Nephron (organoid): ENCODE measurements at regions not wholly inside any gene's neighbourhood (a gene's known extent, or its start where the extent isn't known, plus 50 kb on each side); places are given as distances from the start of the nearest gene placed in this dataset.

ENCODE experiments used
- H3K27ac Mint-ChIP-seq, 3 experiments: 2 replicates each; pipeline ENCODE4 v1.8.0; 2020; ENCODE audit warnings: mixed read lengths in 3 of 3, mild to moderate bottlenecking in 2 of 3, moderate library complexity in 1 of 3
- H3K27me3 Mint-ChIP-seq: 2 replicates; pipeline ENCODE4 v1.8.0; 2021; ENCODE audit warnings: low read depth, mild to moderate bottlenecking, moderate library complexity, mixed read lengths
- H3K36me3 Mint-ChIP-seq: 2 replicates; pipeline ENCODE4 v1.8.0; 2020; ENCODE audit warnings: low read depth, mixed read lengths
- H3K4me1 Mint-ChIP-seq: 2 replicates; pipeline ENCODE4 v1.8.0; 2020; ENCODE audit warnings: mixed read lengths
- H3K4me3 Mint-ChIP-seq, 3 experiments: 2 replicates each; pipeline ENCODE4 v1.8.0; 2020; ENCODE audit warnings: mild to moderate bottlenecking in 3 of 3, mixed read lengths in 3 of 3, moderate library complexity in 2 of 3
- H3K9me3 Mint-ChIP-seq: 2 replicates; pipeline ENCODE4 v1.8.0; 2020; ENCODE audit warnings: mixed read lengths
- TF ChIP-seq, protein P1 (sequence below), 3 experiments: fragments of 200-600 bp; sonication (generic); IDR thresholded peaks; one replicate each; pipeline ENCODE4 v1.5.0; 2021; ENCODE audit warnings: antibody characterized with exemption in 3 of 3; ENCODE audit not compliant: unreplicated experiment in 3 of 3

DNA sequence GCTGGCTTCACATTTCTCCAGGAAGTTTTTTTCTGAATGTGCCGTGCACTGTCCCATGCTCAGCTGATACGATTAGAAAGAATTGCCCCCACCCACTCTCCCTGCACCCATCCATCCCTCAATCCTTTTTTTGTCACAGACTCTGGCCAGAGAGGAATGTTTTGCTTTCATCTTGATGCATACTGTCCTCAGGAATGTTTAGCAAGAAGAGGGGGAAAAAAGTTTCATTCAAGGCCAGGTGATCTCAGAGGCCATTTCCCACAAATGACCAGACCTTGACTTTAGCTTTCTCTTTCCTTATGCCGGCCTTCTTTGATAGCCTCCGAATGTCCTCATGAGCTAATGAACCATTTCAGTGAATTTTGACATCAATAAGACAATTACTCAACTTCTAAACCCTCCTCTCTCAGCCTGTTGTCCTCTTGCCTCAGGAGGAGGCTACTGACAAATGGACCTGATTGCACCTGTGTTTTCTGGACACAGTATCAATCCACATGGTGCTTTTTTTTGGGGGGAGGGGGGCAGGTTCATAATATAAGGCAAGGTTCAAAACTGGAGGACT, 105.0 kb upstream of the KLF6 start:
- TF ChIP-seq, protein P1, sequence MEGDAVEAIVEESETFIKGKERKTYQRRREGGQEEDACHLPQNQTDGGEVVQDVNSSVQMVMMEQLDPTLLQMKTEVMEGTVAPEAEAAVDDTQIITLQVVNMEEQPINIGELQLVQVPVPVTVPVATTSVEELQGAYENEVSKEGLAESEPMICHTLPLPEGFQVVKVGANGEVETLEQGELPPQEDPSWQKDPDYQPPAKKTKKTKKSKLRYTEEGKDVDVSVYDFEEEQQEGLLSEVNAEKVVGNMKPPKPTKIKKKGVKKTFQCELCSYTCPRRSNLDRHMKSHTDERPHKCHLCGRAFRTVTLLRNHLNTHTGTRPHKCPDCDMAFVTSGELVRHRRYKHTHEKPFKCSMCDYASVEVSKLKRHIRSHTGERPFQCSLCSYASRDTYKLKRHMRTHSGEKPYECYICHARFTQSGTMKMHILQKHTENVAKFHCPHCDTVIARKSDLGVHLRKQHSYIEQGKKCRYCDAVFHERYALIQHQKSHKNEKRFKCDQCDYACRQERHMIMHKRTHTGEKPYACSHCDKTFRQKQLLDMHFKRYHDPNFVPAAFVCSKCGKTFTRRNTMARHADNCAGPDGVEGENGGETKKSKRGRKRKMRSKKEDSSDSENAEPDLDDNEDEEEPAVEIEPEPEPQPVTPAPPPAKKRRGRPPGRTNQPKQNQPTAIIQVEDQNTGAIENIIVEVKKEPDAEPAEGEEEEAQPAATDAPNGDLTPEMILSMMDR (IDR thresholded peaks at IDR 0.05; ENCODE audit: unreplicated experiment in 3 of 3): no peak
- Mint-ChIP-seq H3K4me3 (no peak overlapping the region), H3K27ac (peak overlapping the region; percentile 18 to 82 (median 32))

DNA sequence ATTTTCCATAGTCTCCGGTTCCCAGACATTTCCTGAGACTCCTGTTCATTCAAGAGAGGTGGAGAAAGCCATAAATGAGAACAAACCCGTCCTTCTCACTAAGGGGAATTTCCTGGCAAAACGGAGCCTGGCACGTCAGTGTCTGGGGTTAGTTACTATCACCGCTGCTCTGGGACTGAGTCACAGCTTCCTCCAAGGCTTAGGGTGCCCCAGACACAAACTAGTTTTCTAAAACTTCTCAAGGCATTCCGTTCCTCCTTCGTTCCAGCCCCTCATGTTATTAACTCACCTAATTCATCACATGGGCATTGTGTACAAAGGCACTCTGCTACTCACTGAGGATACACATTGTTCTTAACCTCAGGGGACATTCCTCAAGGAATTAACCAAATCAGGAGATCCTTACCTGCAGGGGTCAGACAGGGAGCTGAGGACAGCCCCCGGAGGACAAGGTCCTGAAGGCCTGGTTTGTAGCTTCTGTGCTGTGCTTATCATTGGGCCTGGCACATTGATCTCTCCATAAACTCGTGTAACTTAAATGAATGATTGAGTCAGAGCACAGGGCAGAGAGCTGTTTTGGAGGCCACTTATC, 103.0 kb upstream of the KLF6 start:
- Mint-ChIP-seq H3K9me3 (no peaks in the 10 kb centered on the region), H3K4me1 (peaks cover 41% of the 10 kb centered on the region), H3K4me3 (no peak overlapping the region), H3K27me3 (peaks cover 5% of the 10 kb centered on the region), H3K27ac (peak overlapping the region; percentile 62 to 95 (median 77)), H3K36me3 (no peaks in the 10 kb centered on the region)
- TF ChIP-seq, protein P1 (IDR thresholded peaks at IDR 0.05; ENCODE audit: unreplicated experiment in 3 of 3): no peak

More for the DNA sequence above, 105.0 kb upstream of the KLF6 start:
- H3K27me3 Mint-ChIP-seq: peaks cover 4% of the 10 kb centered on the region
- peaks cover 38% of the 10 kb centered on the region for H3K4me1 Mint-ChIP-seq
- no peaks in the 10 kb centered on the region for H3K36me3 Mint-ChIP-seq
- no peaks in the 10 kb centered on the region for H3K9me3 Mint-ChIP-seq

DNA sequence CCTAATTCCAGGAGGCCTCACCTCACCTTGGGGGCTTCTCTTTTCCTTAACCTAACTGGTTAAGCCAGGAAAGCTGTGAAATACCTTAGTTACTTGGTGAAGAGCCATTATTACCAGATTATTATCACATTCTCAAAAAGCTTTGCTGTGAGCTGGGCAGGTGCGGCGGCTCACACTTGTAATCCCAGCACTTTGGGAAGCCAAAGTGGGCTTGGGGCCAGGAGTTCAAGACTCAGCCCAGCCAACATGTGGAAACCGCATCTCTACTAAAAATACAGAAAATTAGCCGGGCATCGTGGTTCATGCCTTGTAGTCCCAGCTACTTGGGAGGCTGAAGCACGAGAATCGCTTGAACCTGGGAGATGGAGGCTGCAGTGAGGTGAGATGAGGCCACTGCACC, 102.4 kb upstream of the KLF6 start:
- no peaks in the 10 kb centered on the region for H3K36me3 Mint-ChIP-seq
- TF ChIP-seq, protein P1 (IDR thresholded peaks at IDR 0.05; ENCODE audit: unreplicated experiment in 3 of 3): no peak
- peaks cover 8% of the 10 kb centered on the region for H3K27me3 Mint-ChIP-seq
- peak overlapping the region; percentile 87 to 95 (median 95) for H3K27ac Mint-ChIP-seq
- H3K9me3 Mint-ChIP-seq: no peaks in the 10 kb centered on the region
- peaks cover 38% of the 10 kb centered on the region for H3K4me1 Mint-ChIP-seq
- no peak overlapping the region for H3K4me3 Mint-ChIP-seq

DNA sequence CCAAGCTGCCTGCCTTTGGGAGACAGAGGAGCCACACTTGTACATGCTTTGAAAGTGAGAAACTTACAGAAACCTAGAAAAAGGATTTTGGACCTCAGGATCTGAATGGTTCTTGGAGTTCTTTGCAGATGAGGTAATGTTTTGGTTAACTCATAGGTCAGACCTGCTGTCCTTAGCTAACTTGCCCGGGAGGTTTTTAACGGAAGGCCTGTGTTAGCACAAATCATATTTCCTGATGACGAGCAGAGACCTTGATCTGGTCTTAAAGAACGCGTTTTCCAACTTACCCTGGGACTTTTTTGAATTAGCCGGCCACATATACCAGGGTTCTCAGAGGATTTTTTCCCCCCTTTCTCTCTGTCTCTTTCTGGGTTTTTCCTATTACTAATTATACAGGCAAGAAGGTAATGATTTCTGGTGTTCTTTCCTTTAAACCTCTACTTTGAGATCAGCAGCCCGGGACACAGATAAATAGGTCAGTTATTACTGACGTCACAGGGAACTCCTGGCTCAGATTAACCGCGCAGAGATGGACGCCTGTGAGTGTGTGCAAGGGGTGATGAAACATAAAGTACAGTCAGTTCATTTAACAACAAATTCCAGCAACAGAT, 101.7 kb upstream of the KLF6 start:
- H3K27ac Mint-ChIP-seq: peak overlapping the region; percentile 87 to 95 (median 95)
- H3K4me3 Mint-ChIP-seq: peak overlapping the region in 2 of 3 experiments; percentile 25 to 26
- H3K4me1 Mint-ChIP-seq: peaks cover 38% of the 10 kb centered on the region
- H3K36me3 Mint-ChIP-seq: no peaks in the 10 kb centered on the region
- H3K27me3 Mint-ChIP-seq: peaks cover 8% of the 10 kb centered on the region
- peaks cover 5% of the 10 kb centered on the region for H3K9me3 Mint-ChIP-seq
- TF ChIP-seq, protein P1 (IDR thresholded peaks at IDR 0.05; ENCODE audit: unreplicated experiment in 3 of 3): no peak

DNA sequence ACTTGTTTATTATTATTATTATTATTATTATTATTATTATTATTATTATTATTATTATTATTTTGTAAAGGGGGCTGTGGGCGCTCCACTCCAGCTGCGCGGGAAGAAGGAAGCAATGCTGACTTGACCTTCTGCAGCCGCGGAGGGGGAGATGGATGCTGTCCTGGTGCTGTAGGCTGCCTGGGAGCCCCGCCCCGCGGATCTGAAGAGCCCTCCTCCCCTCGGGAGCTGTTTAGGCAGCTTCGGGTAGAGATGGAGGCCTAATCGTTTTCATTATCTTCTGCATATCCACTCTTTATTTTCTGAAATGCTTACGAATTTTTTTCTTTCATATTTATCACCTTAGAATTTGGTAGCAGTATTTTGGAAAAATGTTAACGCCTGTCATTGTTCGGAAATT, 101.2 kb upstream of the KLF6 start:
- Mint-ChIP-seq H3K9me3 (peaks cover 7% of the 10 kb centered on the region), H3K4me3 (peak overlapping the region in 1 of 3 experiments; percentile 26), H3K36me3 (no peaks in the 10 kb centered on the region), H3K4me1 (peaks cover 38% of the 10 kb centered on the region), H3K27me3 (peaks cover 8% of the 10 kb centered on the region), H3K27ac (peak overlapping the region; percentile 87 to 95 (median 95))
- TF ChIP-seq, protein P1 (IDR thresholded peaks at IDR 0.05; ENCODE audit: unreplicated experiment in 3 of 3): no peak
